Renal cortex interstitium (tissue), 11 donors: ENCODE measurements at regions not wholly inside any gene's neighbourhood (a gene's known extent, or its start where the extent isn't known, plus 50 kb on each side); places are given as distances from the start of the nearest gene placed in this dataset.
"Not testable (repeated sequence)": the region's sequence is repeated elsewhere in the genome, so short reads cannot be mapped to it uniquely, and the experiment has no call there.

Experiments used
- DNase-seq, 11 donors: peaks; one replicate each; pipeline ENCODE4 v3.0.0-alpha.2; 2013; ENCODE audit warnings: low read depth in 9 of 11, low spot score in 4 of 11; ENCODE audit errors: extremely low read depth in 1 of 11

DNA sequence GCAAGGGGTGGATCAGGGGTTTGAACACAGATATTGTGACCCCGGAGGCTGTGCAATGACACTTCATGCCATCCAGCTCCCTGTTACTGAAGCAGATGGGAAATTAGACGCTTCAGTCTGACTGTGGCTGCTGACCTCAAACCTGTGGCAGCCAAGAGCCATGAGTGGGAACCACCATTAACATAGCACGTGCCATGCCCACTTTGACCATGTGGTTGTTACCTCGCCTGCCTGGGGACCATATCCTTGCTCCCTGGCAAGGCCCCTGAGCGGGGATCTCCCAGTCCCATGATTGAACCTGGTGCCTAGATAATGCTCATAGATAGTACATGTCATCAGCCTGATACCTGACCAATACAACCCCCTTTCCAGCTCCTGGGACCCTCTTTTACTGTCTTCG, 68.9 kb downstream of the CYP26B1 start:
- DNase-seq = no peak

GRCh38 chr2:72077702-72078169, 69.9 kb downstream of the CYP26B1 start:
- no peak for DNase-seq

DNA sequence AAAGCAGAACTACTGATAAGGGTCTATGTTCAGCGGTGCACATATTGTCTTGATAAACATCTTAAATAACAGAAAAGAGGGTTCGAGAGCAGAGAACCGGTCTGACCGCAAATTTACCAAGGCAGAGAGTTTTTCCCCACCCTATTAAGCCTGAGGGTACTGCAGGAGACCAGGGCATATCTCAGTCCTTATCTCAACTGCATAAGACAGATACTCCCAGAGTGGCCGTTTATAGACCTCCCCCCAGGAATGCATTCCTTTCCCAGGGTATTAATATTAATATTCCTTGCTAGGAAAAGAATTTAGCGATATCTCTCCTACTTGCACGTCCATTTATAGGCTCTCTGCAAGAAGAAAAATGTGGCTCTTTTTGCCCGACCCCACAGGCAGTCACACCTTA, 74.3 kb downstream of the CYP26B1 start:
- DNase-seq = not testable (repeated sequence)

DNA sequence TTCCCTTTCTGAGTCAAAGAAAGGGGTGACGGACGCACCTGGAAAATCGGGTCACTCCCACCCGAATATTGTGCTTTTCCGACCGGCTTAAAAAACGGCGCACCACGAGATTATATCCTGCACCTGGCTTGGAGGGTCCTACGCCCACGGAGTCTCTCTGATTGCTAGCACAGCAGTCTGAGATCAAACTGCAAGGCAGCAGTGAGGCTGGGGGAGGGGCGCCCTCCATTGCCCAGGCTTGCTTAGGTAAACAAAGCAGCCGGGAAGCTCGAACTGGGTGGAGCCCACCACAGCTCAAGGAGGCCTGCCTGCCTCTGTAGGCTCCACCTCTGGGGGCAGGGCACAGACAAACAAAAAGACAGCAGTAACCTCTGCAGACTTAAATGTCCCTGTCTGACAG, 83.5 kb downstream of the CYP26B1 start:
- DNase-seq = not testable (repeated sequence)

DNA sequence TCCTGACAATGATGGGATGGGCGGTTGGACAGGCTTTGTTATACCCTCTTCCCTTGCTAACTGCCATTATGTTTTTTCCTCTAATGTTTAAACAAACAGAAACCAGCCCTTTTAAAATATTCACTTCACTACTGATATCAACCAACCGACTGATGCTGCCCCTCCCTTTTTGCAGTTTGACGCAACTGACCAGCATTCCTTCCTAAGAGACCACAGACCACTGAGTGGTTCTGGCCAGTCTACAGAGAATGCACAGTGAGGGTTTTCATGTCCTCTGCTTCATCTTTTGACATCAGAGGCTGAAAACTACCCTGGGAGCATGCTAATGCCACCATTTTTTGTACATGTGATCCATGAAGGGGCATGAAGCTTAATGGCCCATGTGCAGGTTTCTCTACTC, 85.3 kb downstream of the CYP26B1 start:
- DNase-seq = no peak

DNA sequence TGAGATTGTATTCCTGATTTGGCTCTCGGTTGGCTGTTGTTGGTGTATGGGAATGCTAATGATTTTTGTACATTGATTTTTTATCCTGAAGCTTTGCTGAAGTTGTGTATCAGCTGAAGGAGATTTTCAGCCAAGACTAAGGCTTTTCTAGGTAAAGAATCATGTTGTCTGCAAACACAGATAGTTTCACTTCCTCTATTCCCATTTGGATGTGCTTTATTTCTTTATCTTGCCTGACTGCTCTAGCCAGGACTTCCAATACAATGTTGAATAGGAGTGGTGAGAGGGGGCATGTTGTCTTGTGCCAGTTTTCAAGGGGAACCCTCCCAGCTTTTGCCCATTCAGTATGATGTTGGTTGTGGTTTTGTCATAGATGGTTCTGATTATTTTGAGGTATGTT, 90.4 kb downstream of the CYP26B1 start:
- DNase-seq = no peak

DNA sequence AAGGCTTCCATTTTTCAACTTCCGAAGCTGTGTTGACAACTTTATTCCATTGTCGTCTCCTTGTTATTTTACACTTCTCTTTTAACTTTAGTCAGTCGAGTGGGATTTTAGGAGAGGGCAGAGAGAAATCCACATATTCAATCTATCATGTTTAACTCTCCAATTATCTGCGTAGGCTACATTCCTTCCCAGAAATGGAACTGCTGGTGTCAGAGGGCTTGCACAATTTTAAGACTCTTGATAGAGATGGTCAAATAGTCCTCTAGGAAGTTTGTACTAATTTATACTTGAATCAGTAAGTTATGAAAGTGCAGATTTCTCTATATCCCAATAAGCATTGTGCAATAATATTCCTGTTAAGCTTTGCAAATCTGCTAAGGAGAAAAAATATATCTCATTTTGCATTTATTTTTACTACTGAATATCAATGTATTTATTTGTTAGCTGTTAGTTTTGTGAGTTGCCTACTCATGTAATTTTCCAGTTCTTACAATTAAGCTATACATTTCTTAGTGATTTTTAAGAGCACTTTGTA, 95.6 kb downstream of the CYP26B1 start:
- no peak for DNase-seq

DNA sequence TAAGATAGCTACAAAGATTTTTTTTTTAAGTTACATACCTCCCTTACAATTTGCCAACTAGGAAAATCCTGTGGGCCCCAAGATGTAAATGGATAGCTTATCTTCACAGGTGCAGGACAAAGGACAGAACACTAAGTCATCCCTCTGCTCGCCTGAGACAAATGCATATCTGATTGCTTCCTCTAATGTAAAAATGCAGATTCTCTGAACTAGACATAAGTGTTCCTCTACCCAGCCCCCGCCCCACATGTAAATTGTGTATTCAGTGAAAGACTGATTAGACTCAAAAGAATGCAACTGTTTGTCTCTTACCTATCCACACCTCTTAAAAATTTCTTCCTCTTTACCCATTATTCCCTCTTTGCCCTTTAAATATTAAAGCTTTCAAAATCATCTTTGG, 96.5 kb downstream of the CYP26B1 start:
- no peak for DNase-seq

DNA sequence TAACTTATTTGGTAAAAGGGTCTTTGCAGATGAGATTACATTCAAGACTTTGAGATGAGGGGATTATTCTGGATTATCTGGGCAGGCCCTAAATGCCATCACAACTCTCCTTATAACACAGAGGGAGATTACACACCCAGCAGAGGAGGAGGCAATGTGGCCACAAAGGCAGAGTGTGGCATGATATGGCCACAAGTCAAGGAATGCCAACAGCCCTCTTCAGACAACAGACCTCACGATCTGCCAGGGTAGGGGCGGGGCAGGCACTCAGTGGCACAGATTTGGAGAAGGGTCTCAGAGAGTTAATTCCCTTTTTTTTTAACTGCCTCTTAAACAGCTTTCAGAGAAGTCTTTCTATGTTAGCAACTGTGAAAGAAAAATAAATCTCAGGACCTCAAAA, 96.9 kb downstream of the CYP26B1 start:
- DNase-seq = no peak

DNA sequence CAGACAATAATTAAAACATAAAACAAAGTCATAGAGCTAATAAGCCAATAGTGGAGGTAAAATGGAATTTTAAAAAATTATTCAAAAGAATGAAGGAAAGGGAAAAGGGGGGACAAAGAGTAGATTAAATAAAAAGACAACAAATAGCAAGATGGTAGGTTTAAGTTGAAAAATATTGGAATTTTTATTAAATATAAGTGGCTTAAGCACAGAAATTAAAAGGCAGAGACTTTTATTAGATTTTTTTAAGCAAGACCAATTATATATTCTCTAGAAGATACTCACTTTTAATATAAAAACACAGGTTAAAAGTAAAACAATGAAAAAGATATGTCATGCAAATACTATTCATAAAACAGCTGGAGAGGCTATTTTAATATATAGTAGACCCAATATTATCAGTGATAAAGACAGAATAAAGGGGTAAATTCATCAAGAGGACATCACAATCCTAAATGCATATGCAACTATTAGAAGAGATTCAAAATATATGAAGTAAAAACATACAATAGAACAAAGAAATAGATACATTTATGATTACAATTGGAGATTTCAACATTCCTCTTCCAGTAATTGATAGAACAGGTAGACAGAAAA, 98.7 kb downstream of the CYP26B1 start:
- no peak for DNase-seq

- DNase-seq = no peak
Observed at GRCh38 chr2:72043985-72044384, 103.7 kb downstream of the CYP26B1 start.

- no peak for DNase-seq
Observed at GRCh38 chr2:72041638-72042111, 106.0 kb downstream of the CYP26B1 start.

DNA sequence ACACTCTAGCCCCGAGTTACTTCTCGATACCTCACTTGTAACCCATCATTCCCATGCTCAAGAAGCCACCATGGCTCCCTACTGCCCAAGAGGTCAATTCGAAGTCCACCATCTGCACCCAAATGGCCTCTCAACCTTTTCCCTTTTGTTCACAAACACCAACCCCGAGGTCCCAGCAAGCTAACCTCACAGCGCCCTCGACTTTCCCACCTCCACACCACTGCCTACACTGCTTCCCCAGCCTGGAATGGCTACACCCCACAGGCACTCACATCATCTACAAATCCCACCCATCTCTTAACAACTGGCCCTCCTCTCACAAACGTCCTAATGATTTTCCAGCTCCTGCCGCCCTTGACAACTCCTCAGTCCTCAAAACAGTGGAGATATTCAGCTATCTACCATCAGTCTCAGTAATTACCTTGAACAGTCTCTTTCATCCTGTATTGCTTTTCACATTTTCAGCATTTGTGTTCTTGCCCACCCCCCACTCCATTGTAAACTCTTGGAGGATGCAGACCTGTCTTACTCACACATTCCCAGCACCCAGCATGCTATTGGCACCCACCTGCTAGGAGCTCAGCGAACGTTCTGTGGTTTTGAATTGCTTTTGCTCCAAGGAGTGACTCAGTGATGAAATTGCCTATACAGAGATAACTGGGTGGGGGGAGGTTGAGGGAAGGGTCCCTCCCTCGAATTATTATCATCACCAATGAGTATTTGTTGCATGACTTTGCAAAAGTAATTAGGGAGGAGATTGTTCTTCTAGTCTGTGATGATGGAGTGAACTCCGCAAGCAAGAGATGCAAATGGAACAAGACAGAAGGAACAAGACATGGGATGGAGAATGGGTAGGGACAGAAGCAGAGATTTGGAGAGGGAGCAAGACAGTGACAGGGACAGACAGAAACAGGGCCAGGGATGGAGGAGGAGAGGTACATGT, 106.8 kb downstream of the CYP26B1 start:
- DNase-seq = no peak

DNA sequence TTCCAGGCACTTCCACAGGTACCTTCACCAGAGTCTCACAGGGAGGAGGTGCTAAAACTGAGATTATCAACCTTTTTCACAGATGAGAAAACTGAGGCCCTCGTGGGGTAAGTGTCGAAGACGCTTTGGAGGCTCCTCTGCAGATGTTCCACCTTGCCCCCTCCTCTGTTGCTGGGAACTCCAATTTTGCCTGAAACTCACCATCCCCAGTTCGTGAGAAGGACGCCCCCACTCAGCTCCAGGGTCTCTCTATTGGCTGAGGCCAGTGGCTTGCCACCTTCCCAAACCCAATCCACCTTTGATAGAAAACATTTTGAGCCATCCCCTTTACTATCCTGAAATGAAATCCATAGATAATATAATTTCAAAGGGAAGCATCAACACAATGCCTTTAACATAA, 109.1 kb downstream of the CYP26B1 start:
- DNase-seq = no peak

- no peak for DNase-seq
Observed at GRCh38 chr2:72037261-72037666, 110.4 kb downstream of the CYP26B1 start.

DNA sequence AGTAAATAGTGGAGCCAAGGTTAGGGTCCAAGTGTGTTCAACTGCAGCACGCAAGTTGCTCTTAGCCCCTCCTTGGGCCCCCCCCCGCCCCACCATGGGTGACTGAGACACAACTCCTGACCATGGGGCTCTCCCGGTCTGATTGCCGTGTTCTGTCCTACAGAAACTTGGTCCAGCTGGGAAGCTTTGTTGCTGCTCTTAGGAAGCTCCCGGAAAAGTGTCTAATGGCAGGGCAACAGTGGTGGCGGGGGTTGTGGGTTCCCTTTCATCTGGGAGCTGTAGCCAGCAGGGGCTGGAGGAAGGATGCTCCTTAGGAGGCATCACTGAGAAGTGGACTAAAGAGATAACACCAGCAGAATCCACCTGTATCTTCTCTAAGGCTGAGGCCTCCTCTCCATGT, 111.1 kb downstream of the CYP26B1 start:
- no peak for DNase-seq

DNA sequence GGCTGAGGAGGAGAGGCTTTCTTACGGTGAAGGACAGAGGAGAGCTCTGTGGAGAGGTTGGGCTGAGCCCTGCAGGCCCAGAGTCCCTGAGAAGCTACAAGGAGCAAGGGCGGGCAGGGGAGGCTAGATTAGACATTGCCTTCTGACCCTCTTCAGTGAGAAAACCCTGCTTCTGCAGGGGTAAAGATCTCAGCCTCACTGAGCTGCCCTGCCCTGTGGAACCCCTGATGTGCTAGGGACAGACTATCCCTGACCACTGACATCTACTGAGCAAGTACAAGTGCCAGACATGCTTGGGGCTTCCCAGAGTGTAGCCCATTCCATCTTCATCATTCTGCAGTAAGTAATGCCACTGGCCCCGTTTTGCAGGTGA, 111.5 kb downstream of the CYP26B1 start:
- no peak for DNase-seq

DNA sequence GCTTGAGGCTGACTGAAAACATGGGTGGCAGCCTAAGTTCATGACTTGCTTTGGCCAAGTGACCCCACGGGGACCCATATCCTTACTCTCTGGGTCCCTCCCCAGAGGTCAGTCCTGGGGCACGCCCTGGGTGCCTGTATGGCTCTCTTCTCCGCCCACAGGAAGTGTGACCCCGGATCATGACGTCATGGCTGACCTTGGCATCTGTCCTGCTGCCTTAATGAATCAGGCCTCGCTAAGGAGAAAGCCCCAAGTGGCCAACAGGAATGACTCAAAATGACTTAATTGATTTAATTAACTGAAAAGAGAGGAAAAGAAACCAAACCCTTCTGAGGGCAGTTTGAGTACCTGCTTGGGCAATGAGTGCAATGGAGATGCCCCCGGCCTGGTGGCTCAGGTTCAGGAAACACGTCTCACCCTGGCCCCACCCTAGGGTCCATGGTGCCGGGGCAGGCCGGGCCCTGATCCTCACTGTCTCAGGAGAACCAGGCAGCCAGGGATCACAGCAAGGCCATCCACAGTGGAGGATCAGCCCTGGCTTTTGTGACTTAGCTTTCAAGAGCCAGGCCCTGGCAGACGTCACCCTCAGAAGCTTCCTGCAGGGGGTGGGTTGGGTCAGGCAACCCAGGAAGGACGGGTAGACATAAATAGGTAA, 112.0 kb downstream of the CYP26B1 start:
- DNase-seq = no peak

DNA sequence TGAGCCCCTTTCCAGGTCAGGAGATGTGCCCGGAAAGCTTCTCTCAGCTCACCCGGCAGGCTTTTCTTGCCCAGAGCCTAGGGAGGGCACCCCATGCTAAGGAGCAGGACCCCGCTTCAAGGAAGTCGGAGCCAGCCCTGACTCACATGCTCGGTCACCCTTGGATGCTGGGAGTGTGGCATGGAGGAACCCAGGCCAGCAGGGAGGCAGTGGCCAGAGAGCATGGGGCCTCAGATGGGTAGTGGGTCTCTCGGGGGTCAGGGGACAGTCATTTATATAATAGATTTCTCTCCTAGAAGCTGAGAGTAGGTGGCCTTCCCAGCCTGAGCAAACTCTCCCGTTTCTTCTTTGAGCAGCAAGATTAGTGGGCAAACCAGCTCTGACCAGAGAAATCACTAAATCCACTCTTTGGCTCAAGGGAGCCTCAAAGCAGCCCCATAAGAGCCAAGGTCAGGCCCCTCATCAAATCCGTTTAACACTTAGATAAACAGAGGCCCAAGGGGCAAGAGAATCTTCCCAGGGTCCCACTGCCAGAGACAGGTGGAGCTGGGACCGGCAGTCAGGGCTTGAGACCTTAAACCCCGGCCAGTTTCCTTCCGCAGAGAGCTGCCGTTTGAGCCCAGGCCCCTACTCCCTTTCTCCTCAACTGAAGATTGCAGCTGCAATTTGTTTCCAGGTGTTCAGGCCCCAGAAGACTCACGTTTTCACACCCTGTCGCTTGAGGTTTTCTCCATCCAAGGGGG, 113.1 kb downstream of the CYP26B1 start:
- DNase-seq = no peak
